ENCODE measurements at regions not wholly inside any gene's neighbourhood (a gene's known extent, or its start where the extent isn't known, plus 50 kb on each side); places are given as distances from the start of the nearest gene placed in this dataset.

DNA sequence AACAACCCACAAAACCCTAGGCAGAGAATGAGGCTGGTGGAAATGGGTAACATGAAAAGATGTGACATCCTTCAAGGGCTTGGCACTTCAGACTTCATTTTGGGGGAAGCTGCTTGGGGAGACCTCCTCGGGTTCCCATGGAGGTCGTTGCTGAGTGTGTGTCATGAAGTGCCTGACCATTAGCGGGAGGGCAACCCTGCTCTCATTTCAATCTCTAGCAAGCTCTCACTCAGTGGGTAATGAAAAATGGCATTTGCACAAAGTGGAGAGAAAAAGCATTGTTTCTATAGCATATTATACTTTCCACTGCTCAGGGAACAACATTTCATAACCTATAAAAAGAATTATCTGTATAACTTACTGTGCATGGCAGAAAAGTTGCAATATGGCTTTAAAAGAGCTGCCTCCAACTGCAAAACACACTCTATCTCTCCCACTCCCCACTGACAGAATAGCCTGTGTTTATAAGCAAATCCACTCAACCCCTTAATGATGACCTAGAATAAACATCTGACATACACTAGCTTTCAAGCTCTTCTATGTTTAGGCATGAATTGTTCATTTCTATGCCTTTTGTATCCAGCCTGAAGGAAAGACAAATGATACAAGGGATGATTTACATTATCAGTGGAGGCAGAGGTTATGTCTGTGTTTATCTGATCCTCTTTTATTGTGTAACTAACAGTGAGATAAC lies 357.2 kb downstream of the ZSWIM6 start:
- Histone ChIP-seq H3K9me3 (no peaks in the 10 kb centered on the region), H3K4me3 (no peak overlapping the region), H3K4me1 (no peaks in the 10 kb centered on the region), H3K27ac (no peak overlapping the region), H3K27me3 (ENCODE audit: low read depth) (no peaks in the 10 kb centered on the region), H3K36me3 (no peaks in the 10 kb centered on the region)
- TF ChIP-seq, protein P1, sequence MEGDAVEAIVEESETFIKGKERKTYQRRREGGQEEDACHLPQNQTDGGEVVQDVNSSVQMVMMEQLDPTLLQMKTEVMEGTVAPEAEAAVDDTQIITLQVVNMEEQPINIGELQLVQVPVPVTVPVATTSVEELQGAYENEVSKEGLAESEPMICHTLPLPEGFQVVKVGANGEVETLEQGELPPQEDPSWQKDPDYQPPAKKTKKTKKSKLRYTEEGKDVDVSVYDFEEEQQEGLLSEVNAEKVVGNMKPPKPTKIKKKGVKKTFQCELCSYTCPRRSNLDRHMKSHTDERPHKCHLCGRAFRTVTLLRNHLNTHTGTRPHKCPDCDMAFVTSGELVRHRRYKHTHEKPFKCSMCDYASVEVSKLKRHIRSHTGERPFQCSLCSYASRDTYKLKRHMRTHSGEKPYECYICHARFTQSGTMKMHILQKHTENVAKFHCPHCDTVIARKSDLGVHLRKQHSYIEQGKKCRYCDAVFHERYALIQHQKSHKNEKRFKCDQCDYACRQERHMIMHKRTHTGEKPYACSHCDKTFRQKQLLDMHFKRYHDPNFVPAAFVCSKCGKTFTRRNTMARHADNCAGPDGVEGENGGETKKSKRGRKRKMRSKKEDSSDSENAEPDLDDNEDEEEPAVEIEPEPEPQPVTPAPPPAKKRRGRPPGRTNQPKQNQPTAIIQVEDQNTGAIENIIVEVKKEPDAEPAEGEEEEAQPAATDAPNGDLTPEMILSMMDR (IDR thresholded peaks at IDR 0.05) = no peak
- DNase-seq (no peak), ATAC-seq (no peak)
- intact Hi-C loops (cut with DNase I) = no loop called here

DNA sequence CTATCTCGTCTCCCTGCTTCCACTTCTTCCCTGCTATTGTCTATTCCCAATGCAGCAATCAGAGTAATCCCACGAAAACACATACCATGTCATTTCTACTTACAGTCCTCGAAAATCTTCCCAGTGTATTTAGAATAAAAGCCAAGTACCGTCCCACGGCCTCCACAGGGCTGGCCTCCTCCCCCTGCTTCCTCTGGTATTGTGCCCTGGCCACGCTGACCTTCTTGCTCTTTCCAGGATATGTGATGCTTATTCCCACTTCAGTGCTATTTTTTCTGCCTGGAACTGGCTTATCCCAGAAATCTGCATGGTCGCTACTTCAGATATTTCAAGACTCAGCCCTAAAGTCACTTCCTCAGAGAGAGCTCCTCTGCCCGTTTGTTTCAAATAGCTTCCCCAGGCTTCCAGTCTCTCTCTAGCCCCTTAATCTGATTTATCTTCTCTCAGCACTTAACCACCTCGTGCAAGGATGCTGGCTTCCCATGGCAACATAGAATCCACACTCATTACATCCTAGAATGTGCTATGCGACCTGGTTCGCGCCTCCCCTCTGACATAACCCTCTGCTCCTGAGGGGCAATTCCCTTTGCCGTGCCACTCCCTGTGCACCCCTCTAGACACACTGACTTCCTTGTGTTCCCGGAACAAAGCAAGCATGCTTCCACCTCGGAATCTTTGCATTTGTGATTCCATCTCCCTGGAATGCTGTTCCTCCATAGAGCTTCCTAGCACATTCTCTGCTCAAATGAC lies 365.9 kb downstream of the ZSWIM6 start:
- Histone ChIP-seq H3K9me3 (no peaks in the 10 kb centered on the region), H3K27ac (no peak overlapping the region), H3K27me3 (ENCODE audit: low read depth) (no peaks in the 10 kb centered on the region), H3K36me3 (no peaks in the 10 kb centered on the region), H3K4me3 (no peak overlapping the region), H3K4me1 (no peaks in the 10 kb centered on the region)
- intact Hi-C loops (cut with DNase I) = no loop called here
- no peak for ATAC-seq
- no peak for DNase-seq
- TF ChIP-seq, protein P1 (IDR thresholded peaks at IDR 0.05) = no peak

DNA sequence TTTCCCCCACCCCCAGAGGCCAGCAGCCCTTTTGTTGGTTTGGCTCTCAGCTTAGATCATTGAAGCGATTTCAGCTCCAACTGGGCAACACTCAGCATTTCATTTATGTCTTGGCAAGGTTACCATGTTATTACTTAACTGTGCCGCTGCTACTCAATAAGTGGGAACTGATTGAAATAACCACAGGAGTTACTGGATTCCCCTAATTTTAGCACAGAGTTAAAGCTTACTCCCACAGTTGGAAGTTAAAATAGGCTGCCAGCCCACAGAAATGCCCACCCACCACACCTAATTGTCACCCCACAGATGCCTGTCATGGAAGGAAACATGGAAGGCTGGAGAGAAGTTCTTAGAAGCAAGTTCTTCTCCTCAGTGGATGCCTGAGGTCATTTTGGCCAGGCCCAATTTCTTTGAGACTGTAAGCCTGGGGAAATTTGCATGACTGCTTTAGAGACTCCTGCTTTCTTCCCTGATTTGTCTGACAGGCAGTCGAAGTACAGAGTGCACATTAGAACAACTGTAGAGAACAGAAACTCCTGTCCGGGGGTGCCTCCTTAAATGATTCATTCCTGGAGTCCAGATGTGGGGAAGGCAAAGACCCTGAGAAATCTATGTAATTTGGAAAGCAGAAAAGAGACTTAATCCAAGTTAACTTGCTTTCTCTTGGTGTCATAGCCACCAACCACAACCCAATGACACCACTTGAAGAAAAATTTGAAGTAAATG lies 370.0 kb downstream of the ZSWIM6 start:
- TF ChIP-seq, protein P1 (IDR thresholded peaks at IDR 0.05) = no peak
- intact Hi-C loops (cut with DNase I) = no loop called here
- no peak for ATAC-seq

DNA sequence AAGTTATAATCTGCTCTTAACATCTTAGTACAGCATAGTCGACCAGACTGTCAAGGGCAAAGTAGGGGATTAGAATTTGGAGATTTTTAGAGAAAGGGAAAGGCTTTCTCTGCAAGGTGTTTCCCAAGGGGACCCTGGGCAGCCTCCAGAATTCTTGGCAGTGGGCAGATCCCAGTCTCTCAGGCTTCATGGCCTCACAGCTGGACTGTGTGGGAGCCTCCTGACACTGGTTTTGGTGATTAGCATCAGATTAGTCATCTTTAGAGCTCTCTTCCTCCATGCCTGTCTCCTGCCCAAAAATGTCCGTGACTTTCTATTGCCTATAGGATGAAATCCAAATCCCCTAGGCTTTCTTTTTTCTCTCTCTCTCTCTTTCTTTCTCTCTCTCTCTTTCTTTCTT lies 370.7 kb downstream of the ZSWIM6 start:
- no peaks in the 10 kb centered on the region for H3K9me3 ChIP-seq
- intact Hi-C loops (cut with DNase I) = no loop called here
- no peak overlapping the region for H3K4me3 ChIP-seq
- ATAC-seq (no peak), DNase-seq (no peak)
- H3K27ac ChIP-seq = no peak overlapping the region
- no peaks in the 10 kb centered on the region for H3K4me1 ChIP-seq
- H3K36me3 ChIP-seq = no peaks in the 10 kb centered on the region
- TF ChIP-seq, protein P1 (IDR thresholded peaks at IDR 0.05) = no peak
- H3K27me3 ChIP-seq (ENCODE audit: low read depth) = no peaks in the 10 kb centered on the region

More for the DNA sequence above, 370.0 kb downstream of the ZSWIM6 start:
- no peak overlapping the region for H3K4me3 ChIP-seq
- H3K9me3 ChIP-seq = no peaks in the 10 kb centered on the region
- H3K27ac ChIP-seq = no peak overlapping the region
- H3K27me3 ChIP-seq (ENCODE audit: low read depth) = no peaks in the 10 kb centered on the region
- no peak for DNase-seq
- H3K4me1 ChIP-seq = no peaks in the 10 kb centered on the region
- no peaks in the 10 kb centered on the region for H3K36me3 ChIP-seq

DNA sequence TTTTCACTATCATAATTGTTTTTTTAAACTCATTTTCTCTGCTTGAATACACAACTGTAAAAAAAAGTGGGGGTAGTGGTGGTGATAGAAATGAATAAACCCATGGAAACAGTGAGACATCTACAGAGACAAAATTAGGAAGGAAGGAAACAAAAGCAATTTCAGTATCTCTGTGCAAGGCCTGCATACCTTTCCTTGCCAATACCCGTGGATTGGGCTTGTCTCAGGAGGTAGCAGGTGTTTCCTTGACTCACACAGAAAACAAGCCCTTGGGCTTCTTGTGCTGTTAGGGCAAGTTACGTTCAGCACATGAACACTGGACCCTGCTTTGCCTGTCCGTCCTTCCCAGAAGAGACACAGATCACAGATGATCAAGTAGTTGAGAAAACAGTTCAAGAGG lies 372.2 kb downstream of the ZSWIM6 start:
- DNase-seq = no peak
- H3K27me3 ChIP-seq (ENCODE audit: low read depth) = no peaks in the 10 kb centered on the region
- H3K36me3 ChIP-seq = no peaks in the 10 kb centered on the region
- no peak overlapping the region for H3K27ac ChIP-seq
- intact Hi-C loops (cut with DNase I) = no loop called here
- H3K9me3 ChIP-seq = no peaks in the 10 kb centered on the region
- no peak overlapping the region for H3K4me3 ChIP-seq
- ATAC-seq = no peak
- H3K4me1 ChIP-seq = no peaks in the 10 kb centered on the region
- TF ChIP-seq, protein P1 (IDR thresholded peaks at IDR 0.05) = no peak

Measured in lower lobe of right lung (tissue), 2 donors.